ENCODE measurements at regions not wholly inside any gene's neighbourhood (a gene's known extent, or its start where the extent isn't known, plus 50 kb on each side); places are given as distances from the start of the nearest gene placed in this dataset.

- no TSS peak for BruUV-seq (replicated peaks)
- no peak overlapping the region for H3K27ac ChIP-seq (ENCODE audit: low read length)
- H3K4me1 ChIP-seq (ENCODE audit: insufficient read depth, low read length): peaks cover 38% of the 10 kb centered on the region
- peak overlapping the region; percentile 93; the same call in 1 of the 2 replicates for H3K9ac ChIP-seq (ENCODE audit: low read length)
- DNase-seq (no peak), ATAC-seq (no peak)
- peak overlapping the region; percentile 82 for H3K4me2 ChIP-seq (ENCODE audit: low read length)
- no peaks in the 10 kb centered on the region for H3F3A ChIP-seq (ENCODE audit: low read length, unreplicated experiment)
- peaks cover 35% of the 10 kb centered on the region for H3K79me2 ChIP-seq (ENCODE audit: low read length)
- no peaks in the 10 kb centered on the region for H3K9me2 ChIP-seq (replicated peaks; ENCODE audit: low read length)
- CTCF ChIA-PET: interaction anchor here (0.5 to 1.8 kb wide), 4 partner anchors 13 to 179 kb away, joined by 4 to 7 read pairs (median 6); no protein-coding TSS in a partner anchor
- H3K36me3 ChIP-seq (ENCODE audit: low read depth, low read length): no peaks in the 10 kb centered on the region
- peak overlapping the region; percentile 69 for H2AFZ ChIP-seq (ENCODE audit: low read length)
- H3K4me3 ChIP-seq (ENCODE audit: low read length): peak overlapping the region; percentile 71
- H3K9me3 ChIP-seq (ENCODE audit: low read length): no peaks in the 10 kb centered on the region
- TF ChIP-seq, protein P1, sequence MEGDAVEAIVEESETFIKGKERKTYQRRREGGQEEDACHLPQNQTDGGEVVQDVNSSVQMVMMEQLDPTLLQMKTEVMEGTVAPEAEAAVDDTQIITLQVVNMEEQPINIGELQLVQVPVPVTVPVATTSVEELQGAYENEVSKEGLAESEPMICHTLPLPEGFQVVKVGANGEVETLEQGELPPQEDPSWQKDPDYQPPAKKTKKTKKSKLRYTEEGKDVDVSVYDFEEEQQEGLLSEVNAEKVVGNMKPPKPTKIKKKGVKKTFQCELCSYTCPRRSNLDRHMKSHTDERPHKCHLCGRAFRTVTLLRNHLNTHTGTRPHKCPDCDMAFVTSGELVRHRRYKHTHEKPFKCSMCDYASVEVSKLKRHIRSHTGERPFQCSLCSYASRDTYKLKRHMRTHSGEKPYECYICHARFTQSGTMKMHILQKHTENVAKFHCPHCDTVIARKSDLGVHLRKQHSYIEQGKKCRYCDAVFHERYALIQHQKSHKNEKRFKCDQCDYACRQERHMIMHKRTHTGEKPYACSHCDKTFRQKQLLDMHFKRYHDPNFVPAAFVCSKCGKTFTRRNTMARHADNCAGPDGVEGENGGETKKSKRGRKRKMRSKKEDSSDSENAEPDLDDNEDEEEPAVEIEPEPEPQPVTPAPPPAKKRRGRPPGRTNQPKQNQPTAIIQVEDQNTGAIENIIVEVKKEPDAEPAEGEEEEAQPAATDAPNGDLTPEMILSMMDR (conservative IDR thresholded peaks at IDR 0.05; ENCODE audit: low read depth, low read length): no peak
- TF ChIP-seq EZH2phosphoT487 (IDR thresholded peaks at IDR 0.05; ENCODE audit: borderline replicate concordance, low read length) (no peak), EZH2 (IDR thresholded peaks at IDR 0.05; ENCODE audit: low read length, unreplicated experiment) (no peak)
- intact Hi-C loops (cut with micrococcal nuclease): loop anchor here (2.0 to 10.0 kb wide), 3 partner anchors 344 to 512 kb away; partner anchors contain the start of gene MTX2
- no peaks in the 10 kb centered on the region for H4K20me1 ChIP-seq (ENCODE audit: low read length)
- POLR2A ChIA-PET (ENCODE audit: unreplicated experiment): no interaction called here
- no peaks in the 10 kb centered on the region for H3K27me3 ChIP-seq (ENCODE audit: low read length)
Observed at GRCh38 chr2:176639016-176639343, 369.7 kb downstream of the MTX2 start.

DNA sequence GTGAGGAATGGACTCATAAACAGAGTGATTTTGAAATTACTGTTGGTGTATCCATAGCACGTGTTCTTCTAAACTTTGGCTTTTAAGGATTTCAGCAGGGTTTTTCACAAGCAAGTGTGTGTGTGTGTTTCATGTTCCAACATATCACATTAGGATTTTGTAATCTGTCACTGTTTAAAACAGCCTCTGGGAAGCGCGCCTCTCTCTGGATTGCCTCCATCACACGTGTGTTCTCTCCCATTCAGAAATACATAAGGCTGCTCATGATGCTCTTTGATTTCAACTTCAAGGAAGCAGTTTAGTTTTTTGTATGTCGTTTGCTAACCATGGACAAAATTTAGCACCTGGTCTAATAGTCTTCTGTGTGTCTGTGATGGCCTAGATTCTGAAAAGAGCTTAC, 370.4 kb downstream of the MTX2 start:
- H3F3A ChIP-seq (ENCODE audit: low read length, unreplicated experiment): no peaks in the 10 kb centered on the region
- peak overlapping the region; percentile 82; the same call in 1 of the 2 replicates for H3K4me2 ChIP-seq (ENCODE audit: low read length)
- no peaks in the 10 kb centered on the region for H4K20me1 ChIP-seq (ENCODE audit: low read length)
- POLR2A ChIA-PET (ENCODE audit: unreplicated experiment): no interaction called here
- no peaks in the 10 kb centered on the region for H3K9me3 ChIP-seq (ENCODE audit: low read length)
- BruUV-seq (replicated peaks): no TSS peak
- H2AFZ ChIP-seq (ENCODE audit: low read length): peak overlapping the region; percentile 69; the same call in 1 of the 2 replicates
- H3K9me2 ChIP-seq (replicated peaks; ENCODE audit: low read length): no peaks in the 10 kb centered on the region
- H3K4me1 ChIP-seq (ENCODE audit: insufficient read depth, low read length): peaks cover 31% of the 10 kb centered on the region
- intact Hi-C loops (cut with micrococcal nuclease): loop anchor here (2.0 to 10.0 kb wide), 3 partner anchors 345 to 513 kb away; partner anchors contain the start of gene MTX2
- CTCF ChIA-PET: interaction anchor here (1.8 kb wide), 1 partner anchor 12 kb away, joined by 7 read pairs; no protein-coding TSS in a partner anchor
- no peaks in the 10 kb centered on the region for H3K36me3 ChIP-seq (ENCODE audit: low read depth, low read length)
- no peak overlapping the region for H3K4me3 ChIP-seq (ENCODE audit: low read length)
- H3K27me3 ChIP-seq (ENCODE audit: low read length): no peaks in the 10 kb centered on the region
- H3K9ac ChIP-seq (ENCODE audit: low read length): no peak overlapping the region
- H3K27ac ChIP-seq (ENCODE audit: low read length): no peak overlapping the region
- ATAC-seq: no peak
- TF ChIP-seq EZH2 (IDR thresholded peaks at IDR 0.05; ENCODE audit: low read length, unreplicated experiment): no peak
- TF ChIP-seq, protein P1 (conservative IDR thresholded peaks at IDR 0.05; ENCODE audit: low read depth, low read length): no peak
- no peak for TF ChIP-seq EZH2phosphoT487 (IDR thresholded peaks at IDR 0.05; ENCODE audit: borderline replicate concordance, low read length)
- no peak for DNase-seq
- H3K79me2 ChIP-seq (ENCODE audit: low read length): peaks cover 28% of the 10 kb centered on the region

DNA sequence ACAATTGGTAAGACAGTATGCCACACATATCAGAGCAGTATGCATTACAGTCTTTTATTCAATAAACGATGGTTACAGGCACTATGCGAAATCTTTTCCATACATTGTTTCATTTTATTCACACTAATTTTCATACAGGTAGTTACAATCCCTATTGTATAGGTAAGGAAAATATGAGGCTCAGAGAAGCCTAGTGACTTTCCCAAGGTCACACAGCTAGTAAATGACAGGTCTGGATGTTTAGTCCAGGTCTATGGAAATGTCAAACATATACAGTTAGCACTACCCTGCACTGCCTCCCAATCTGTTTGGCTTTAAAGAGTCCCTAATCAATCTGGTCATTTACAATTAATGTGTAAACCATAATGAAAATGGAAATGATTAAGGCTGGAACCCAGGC, 372.2 kb downstream of the MTX2 start:
- Histone ChIP-seq H3K9me3 (ENCODE audit: low read length) (no peaks in the 10 kb centered on the region), H3K27me3 (ENCODE audit: low read length) (no peaks in the 10 kb centered on the region), H3F3A (ENCODE audit: low read length, unreplicated experiment) (no peaks in the 10 kb centered on the region), H3K27ac (ENCODE audit: low read length) (no peak overlapping the region), H2AFZ (ENCODE audit: low read length) (no peak overlapping the region), H3K4me3 (ENCODE audit: low read length) (no peak overlapping the region), H3K4me2 (ENCODE audit: low read length) (no peak overlapping the region), H3K9me2 (replicated peaks; ENCODE audit: low read length) (no peaks in the 10 kb centered on the region), H3K9ac (ENCODE audit: low read length) (no peak overlapping the region), H3K79me2 (ENCODE audit: low read length) (peaks cover 11% of the 10 kb centered on the region), H4K20me1 (ENCODE audit: low read length) (no peaks in the 10 kb centered on the region), H3K4me1 (ENCODE audit: insufficient read depth, low read length) (peaks cover 24% of the 10 kb centered on the region), H3K36me3 (ENCODE audit: low read depth, low read length) (no peaks in the 10 kb centered on the region)
- DNase-seq (no peak), ATAC-seq (no peak)
- ChIA-PET POLR2A (ENCODE audit: unreplicated experiment) (no interaction called here), CTCF (no interaction called here)
- intact Hi-C loops (cut with micrococcal nuclease): no loop called here
- BruUV-seq (replicated peaks): no TSS peak
- TF ChIP-seq EZH2 (IDR thresholded peaks at IDR 0.05; ENCODE audit: low read length, unreplicated experiment): no peak
- TF ChIP-seq EZH2phosphoT487 (IDR thresholded peaks at IDR 0.05; ENCODE audit: borderline replicate concordance, low read length): no peak
- TF ChIP-seq, protein P1 (conservative IDR thresholded peaks at IDR 0.05; ENCODE audit: low read depth, low read length): no peak
